SK-N-SH treated with all-trans-retinoic acid at 6 μM for 48 hours (cell line): ENCODE measurements at regions not wholly inside any gene's neighbourhood (a gene's known extent, or its start where the extent isn't known, plus 50 kb on each side); places are given as distances from the start of the nearest gene placed in this dataset.

Experiments
- ATAC-seq: fragments of 200-7000 bp; cut with Tn5 transposase; 3 replicates; pipeline ENCODE4 v1.9.1; 2020; ENCODE audit warnings: mild to moderate bottlenecking, moderate library complexity
- ARNTL ChIP-seq: fragments of 450-650 bp; formaldehyde crosslinking; IDR thresholded peaks from 2 replicates; pipeline ENCODE4 v1.5.0; 2020; ENCODE audit warnings: low read depth, mild to moderate bottlenecking, moderate library complexity, borderline replicate concordance
- BACH2 ChIP-seq: fragments of 250-450 bp; sonication (Bioruptor Pico); IDR thresholded peaks from 2 replicates; pipeline ENCODE4 v1.9.0; 2021; ENCODE audit warnings: mild to moderate bottlenecking, borderline replicate concordance
- CSDC2 ChIP-seq: fragments of 250-450 bp; sonication (Bioruptor Pico); IDR thresholded peaks from 2 replicates; pipeline ENCODE4 v1.5.0; 2020; ENCODE audit warnings: mild to moderate bottlenecking, moderate library complexity
- ESRRG ChIP-seq: fragments of 250-450 bp; sonication (Bioruptor Pico); IDR thresholded peaks from 2 replicates; pipeline ENCODE4 v1.6.1; 2021; ENCODE audit warnings: mild to moderate bottlenecking
- ISL1 ChIP-seq: fragments of 250-450 bp; sonication (Bioruptor Pico); IDR thresholded peaks from 2 replicates; pipeline ENCODE4 v2.1.2; 2022; ENCODE audit warnings: mild to moderate bottlenecking, moderate library complexity
- OSR1 ChIP-seq: fragments of 250-450 bp; sonication (Bioruptor Pico); IDR thresholded peaks from 2 replicates; pipeline ENCODE4 v1.8.0; 2022; ENCODE audit warnings: moderate library complexity, mild to moderate bottlenecking, inconsistent platforms
- PPARA ChIP-seq: fragments of 250-450 bp; sonication (Bioruptor Pico); IDR thresholded peaks from 2 replicates; pipeline ENCODE4 v1.5.0; 2020; ENCODE audit warnings: mild to moderate bottlenecking, borderline replicate concordance
- RARB ChIP-seq: fragments of 250-450 bp; sonication (Bioruptor Pico); IDR thresholded peaks from 2 replicates; pipeline ENCODE4 v1.8.0; 2021; ENCODE audit warnings: mild to moderate bottlenecking, moderate library complexity
- SNAI2 ChIP-seq: fragments of 250-450 bp; sonication (Bioruptor Pico); IDR thresholded peaks from 2 replicates; pipeline ENCODE4 v1.5.0; 2020; ENCODE audit warnings: mild to moderate bottlenecking, moderate library complexity
- TCF4 ChIP-seq: fragments of 250-450 bp; sonication (Bioruptor Pico); IDR thresholded peaks from 2 replicates; pipeline ENCODE4 v1.8.0; 2021; ENCODE audit warnings: mild to moderate bottlenecking, moderate library complexity, borderline replicate concordance
- TOX ChIP-seq: fragments of 250-450 bp; sonication (Bioruptor Pico); IDR thresholded peaks from 2 replicates; pipeline ENCODE4 v1.8.0; 2021; ENCODE audit warnings: mild to moderate bottlenecking, moderate library complexity, borderline replicate concordance
- ZC3H10 ChIP-seq: fragments of 250-450 bp; sonication (Bioruptor Pico); IDR thresholded peaks from 2 replicates; pipeline ENCODE4 v1.5.1; 2021; ENCODE audit warnings: mild to moderate bottlenecking, moderate library complexity
- ZFP3 ChIP-seq: fragments of 250-450 bp; sonication (Bioruptor Pico); IDR thresholded peaks from 2 replicates; pipeline ENCODE4 v1.5.0; 2020; ENCODE audit warnings: mild to moderate bottlenecking, moderate library complexity
- ZFP30 ChIP-seq: fragments of 450-650 bp; formaldehyde crosslinking; IDR thresholded peaks from 2 replicates; pipeline ENCODE4 v1.5.0; 2022; ENCODE audit warnings: mild to moderate bottlenecking, moderate library complexity
- ZNF565 ChIP-seq: fragments of 450-650 bp; formaldehyde crosslinking; conservative IDR thresholded peaks from 2 replicates; pipeline ENCODE4 v1.5.0; 2020; ENCODE audit warnings: low read depth, mild to moderate bottlenecking, moderate library complexity
- ZNF70 ChIP-seq: fragments of 450-650 bp; formaldehyde crosslinking; IDR thresholded peaks from 2 replicates; pipeline ENCODE4 v1.5.0; 2020; ENCODE audit warnings: mild to moderate bottlenecking, moderate library complexity
- ZNF8 ChIP-seq: fragments of 450-650 bp; formaldehyde crosslinking; IDR thresholded peaks from 2 replicates; pipeline ENCODE4 v1.5.0; 2020; ENCODE audit warnings: mild to moderate bottlenecking, moderate library complexity
- TF ChIP-seq, protein P1 (sequence below): fragments of 250-450 bp; sonication (Bioruptor Pico); IDR thresholded peaks from 2 replicates; pipeline ENCODE4 v1.5.0; 2020; ENCODE audit warnings: mild to moderate bottlenecking, moderate library complexity
- TF ChIP-seq, protein P2 (sequence below): fragments of 250-450 bp; sonication (Bioruptor Pico); IDR thresholded peaks from 2 replicates; pipeline ENCODE4 v1.5.1; 2020; ENCODE audit warnings: low read depth, mild to moderate bottlenecking, moderate library complexity
- TF ChIP-seq, protein P3 (sequence below): fragments of 250-450 bp; sonication (Bioruptor Pico); IDR thresholded peaks from 2 replicates; pipeline ENCODE4 v1.8.0; 2021; ENCODE audit warnings: low read depth, mild to moderate bottlenecking, moderate library complexity, borderline replicate concordance
- TF ChIP-seq, protein P4 (sequence below): fragments of 250-450 bp; sonication (Bioruptor Pico); IDR thresholded peaks from 2 replicates; pipeline ENCODE4 v1.5.1; 2021; ENCODE audit warnings: mild to moderate bottlenecking, moderate library complexity
- TF ChIP-seq, protein P5 (sequence below): fragments of 250-450 bp; sonication (Bioruptor Pico); IDR thresholded peaks from 2 replicates; pipeline ENCODE4 v1.8.0; 2020; ENCODE audit warnings: mild to moderate bottlenecking, moderate library complexity, borderline replicate concordance

DNA sequence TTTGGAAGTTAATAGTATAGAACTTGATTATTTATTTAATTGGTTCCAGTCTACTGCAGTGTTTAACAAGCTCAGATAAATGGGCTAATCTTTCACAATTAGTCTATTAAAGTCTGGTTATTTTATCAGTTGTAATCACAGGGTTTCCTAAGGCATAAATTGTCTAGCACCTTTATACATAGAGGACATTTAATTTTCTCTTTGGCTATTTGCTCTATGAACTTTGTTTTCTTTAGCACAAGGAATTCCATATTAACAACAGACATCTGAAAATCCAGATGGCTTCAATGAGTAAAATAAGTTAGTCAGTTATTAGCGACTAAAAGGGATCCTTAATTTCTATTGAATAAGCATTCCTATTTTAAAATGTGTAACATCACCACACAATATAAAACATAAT lies 1350.8 kb upstream of the SLC10A2 start:
- TF ChIP-seq TCF4 (CRISPR knock-in tag) (peak; percentile 76), ZNF565 (no peak)
- TF ChIP-seq, all 23 proteins: peak for 1
- no peak for ATAC-seq

DNA sequence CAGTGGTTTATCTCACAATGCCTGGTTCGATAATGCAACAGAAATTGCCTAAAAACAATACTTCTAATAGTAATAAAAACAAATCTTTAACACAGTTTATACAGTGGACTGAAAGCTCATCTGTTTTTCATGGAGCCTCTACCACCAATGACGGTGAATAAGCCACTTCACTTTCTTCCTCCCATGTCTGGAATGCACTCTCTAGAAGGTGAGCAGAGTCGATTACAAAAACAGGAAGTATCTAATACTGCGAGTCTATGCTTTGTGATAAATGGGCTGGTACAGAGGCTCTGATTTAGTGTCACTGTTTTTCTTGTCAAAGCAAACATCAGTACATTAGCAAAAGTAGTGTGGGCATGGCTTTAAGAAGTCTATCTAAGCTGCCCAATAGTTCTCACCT lies 1348.6 kb upstream of the SLC10A2 start:
- no peak for ATAC-seq
- TF ChIP-seq, protein P1, sequence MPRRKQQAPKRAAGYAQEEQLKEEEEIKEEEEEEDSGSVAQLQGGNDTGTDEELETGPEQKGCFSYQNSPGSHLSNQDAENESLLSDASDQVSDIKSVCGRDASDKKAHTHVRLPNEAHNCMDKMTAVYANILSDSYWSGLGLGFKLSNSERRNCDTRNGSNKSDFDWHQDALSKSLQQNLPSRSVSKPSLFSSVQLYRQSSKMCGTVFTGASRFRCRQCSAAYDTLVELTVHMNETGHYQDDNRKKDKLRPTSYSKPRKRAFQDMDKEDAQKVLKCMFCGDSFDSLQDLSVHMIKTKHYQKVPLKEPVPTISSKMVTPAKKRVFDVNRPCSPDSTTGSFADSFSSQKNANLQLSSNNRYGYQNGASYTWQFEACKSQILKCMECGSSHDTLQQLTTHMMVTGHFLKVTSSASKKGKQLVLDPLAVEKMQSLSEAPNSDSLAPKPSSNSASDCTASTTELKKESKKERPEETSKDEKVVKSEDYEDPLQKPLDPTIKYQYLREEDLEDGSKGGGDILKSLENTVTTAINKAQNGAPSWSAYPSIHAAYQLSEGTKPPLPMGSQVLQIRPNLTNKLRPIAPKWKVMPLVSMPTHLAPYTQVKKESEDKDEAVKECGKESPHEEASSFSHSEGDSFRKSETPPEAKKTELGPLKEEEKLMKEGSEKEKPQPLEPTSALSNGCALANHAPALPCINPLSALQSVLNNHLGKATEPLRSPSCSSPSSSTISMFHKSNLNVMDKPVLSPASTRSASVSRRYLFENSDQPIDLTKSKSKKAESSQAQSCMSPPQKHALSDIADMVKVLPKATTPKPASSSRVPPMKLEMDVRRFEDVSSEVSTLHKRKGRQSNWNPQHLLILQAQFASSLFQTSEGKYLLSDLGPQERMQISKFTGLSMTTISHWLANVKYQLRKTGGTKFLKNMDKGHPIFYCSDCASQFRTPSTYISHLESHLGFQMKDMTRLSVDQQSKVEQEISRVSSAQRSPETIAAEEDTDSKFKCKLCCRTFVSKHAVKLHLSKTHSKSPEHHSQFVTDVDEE (CRISPR knock-in tag), result no peak
- no peak for TF ChIP-seq OSR1 (CRISPR knock-in tag)
- TF ChIP-seq ZC3H10, result no peak
- no peak for TF ChIP-seq ISL1 (CRISPR knock-in tag)
- TF ChIP-seq, protein P2, sequence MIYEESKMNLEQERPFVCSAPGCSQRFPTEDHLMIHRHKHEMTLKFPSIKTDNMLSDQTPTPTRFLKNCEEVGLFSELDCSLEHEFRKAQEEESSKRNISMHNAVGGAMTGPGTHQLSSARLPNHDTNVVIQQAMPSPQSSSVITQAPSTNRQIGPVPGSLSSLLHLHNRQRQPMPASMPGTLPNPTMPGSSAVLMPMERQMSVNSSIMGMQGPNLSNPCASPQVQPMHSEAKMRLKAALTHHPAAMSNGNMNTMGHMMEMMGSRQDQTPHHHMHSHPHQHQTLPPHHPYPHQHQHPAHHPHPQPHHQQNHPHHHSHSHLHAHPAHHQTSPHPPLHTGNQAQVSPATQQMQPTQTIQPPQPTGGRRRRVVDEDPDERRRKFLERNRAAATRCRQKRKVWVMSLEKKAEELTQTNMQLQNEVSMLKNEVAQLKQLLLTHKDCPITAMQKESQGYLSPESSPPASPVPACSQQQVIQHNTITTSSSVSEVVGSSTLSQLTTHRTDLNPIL (CRISPR knock-in tag), result no peak
- TF ChIP-seq BACH2 (CRISPR knock-in tag), result no peak
- TF ChIP-seq PPARA (CRISPR knock-in tag), result no peak
- TF ChIP-seq ESRRG, result no peak
- no peak for TF ChIP-seq ZNF70 (CRISPR knock-in tag)
- no peak for TF ChIP-seq ZNF8 (CRISPR knock-in tag)
- TF ChIP-seq, protein P3, sequence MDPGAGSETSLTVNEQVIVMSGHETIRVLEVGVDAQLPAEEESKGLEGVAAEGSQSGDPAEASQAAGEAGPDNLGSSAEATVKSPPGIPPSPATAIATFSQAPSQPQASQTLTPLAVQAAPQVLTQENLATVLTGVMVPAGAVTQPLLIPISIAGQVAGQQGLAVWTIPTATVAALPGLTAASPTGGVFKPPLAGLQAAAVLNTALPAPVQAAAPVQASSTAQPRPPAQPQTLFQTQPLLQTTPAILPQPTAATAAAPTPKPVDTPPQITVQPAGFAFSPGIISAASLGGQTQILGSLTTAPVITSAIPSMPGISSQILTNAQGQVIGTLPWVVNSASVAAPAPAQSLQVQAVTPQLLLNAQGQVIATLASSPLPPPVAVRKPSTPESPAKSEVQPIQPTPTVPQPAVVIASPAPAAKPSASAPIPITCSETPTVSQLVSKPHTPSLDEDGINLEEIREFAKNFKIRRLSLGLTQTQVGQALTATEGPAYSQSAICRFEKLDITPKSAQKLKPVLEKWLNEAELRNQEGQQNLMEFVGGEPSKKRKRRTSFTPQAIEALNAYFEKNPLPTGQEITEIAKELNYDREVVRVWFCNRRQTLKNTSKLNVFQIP (CRISPR knock-in tag), result no peak
- no peak for TF ChIP-seq ARNTL
- no peak for TF ChIP-seq ZFP30 (CRISPR knock-in tag)
- TF ChIP-seq, protein P4, sequence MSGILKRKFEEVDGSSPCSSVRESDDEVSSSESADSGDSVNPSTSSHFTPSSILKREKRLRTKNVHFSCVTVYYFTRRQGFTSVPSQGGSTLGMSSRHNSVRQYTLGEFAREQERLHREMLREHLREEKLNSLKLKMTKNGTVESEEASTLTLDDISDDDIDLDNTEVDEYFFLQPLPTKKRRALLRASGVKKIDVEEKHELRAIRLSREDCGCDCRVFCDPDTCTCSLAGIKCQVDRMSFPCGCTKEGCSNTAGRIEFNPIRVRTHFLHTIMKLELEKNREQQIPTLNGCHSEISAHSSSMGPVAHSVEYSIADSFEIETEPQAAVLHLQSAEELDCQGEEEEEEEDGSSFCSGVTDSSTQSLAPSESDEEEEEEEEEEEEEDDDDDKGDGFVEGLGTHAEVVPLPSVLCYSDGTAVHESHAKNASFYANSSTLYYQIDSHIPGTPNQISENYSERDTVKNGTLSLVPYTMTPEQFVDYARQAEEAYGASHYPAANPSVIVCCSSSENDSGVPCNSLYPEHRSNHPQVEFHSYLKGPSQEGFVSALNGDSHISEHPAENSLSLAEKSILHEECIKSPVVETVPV (CRISPR knock-in tag), result no peak
- TF ChIP-seq CSDC2, result no peak
- TF ChIP-seq TCF4 (CRISPR knock-in tag), result no peak
- TF ChIP-seq SNAI2 (CRISPR knock-in tag), result no peak
- TF ChIP-seq ZFP3, result no peak
- TF ChIP-seq TOX (CRISPR knock-in tag), result no peak

DNA sequence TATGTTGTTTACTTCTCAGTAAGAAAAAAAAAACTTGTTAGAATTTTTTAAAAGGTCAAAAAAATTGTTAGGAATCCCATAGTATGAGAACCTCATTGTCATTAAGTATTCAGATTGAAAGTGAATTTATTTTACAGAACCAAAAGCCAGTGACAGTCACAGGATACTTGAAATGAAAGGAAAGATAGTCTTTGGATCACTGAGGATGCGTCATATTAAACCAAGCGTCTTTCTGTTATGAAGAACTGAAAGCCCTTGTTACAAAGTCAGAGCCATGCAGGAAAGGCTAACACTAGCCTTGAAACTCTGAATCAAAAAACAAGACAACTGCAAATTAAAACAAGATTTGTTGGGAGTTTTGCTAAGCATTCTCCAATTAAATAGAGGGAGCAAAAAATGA lies 1348.0 kb upstream of the SLC10A2 start:
- no peak for ATAC-seq

More for the DNA sequence above, 1348.0 kb upstream of the SLC10A2 start:
- TF ChIP-seq, protein P2 (CRISPR knock-in tag), result no peak
- TF ChIP-seq TCF4 (CRISPR knock-in tag) (no peak), SNAI2 (CRISPR knock-in tag) (no peak), PPARA (CRISPR knock-in tag) (no peak), CSDC2 (no peak), RARB (CRISPR knock-in tag) (no peak), ARNTL (no peak)
- TF ChIP-seq, protein P4 (CRISPR knock-in tag), result no peak
- TF ChIP-seq, protein P5, sequence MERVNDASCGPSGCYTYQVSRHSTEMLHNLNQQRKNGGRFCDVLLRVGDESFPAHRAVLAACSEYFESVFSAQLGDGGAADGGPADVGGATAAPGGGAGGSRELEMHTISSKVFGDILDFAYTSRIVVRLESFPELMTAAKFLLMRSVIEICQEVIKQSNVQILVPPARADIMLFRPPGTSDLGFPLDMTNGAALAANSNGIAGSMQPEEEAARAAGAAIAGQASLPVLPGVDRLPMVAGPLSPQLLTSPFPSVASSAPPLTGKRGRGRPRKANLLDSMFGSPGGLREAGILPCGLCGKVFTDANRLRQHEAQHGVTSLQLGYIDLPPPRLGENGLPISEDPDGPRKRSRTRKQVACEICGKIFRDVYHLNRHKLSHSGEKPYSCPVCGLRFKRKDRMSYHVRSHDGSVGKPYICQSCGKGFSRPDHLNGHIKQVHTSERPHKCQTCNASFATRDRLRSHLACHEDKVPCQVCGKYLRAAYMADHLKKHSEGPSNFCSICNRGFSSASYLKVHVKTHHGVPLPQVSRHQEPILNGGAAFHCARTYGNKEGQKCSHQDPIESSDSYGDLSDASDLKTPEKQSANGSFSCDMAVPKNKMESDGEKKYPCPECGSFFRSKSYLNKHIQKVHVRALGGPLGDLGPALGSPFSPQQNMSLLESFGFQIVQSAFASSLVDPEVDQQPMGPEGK (CRISPR knock-in tag), result no peak
- TF ChIP-seq, all 23 proteins: peak for 0
